MCF 10A (cell line): ENCODE measurements at regions not wholly inside any gene's neighbourhood (a gene's known extent, or its start where the extent isn't known, plus 50 kb on each side); places are given as distances from the start of the nearest gene placed in this dataset.
A peak's percentile ranks its signal among the peaks of the same experiment; 100 is the strongest.

Experiments used
- BruUV-seq: library from RNA; stranded (reverse); fragments of 400-500 nt; replicated peaks from 2 replicates; lab custom pipeline; 2021; lab: Mats Ljungman, UMichigan
- CTCF ChIA-PET: fragments of 300-600 bp; sonication (Branson Sonifier 250); formaldehyde crosslinking; extraction: SDS; loops from one replicate; lab custom pipeline; 2021; ENCODE audit warnings: antibody characterized with exemption, inconsistent platforms; lab: Yijun Ruan, JAX
- POLR2A ChIA-PET: fragments of 300-600, 350-650 bp; sonication (Branson Sonifier 250); formaldehyde crosslinking; extraction: SDS; loops from one replicate; lab custom pipeline; 2020; ENCODE audit warnings: antibody characterized with exemption, inconsistent platforms; lab: Yijun Ruan, JAX
- DNase-seq: peaks from one replicate; pipeline ENCODE4 v3.0.0-alpha.2; 2018; ENCODE audit not compliant: unreplicated experiment
- H3K27ac Mint-ChIP-seq: one replicate; pipeline ENCODE4 v1.8.0; 2022; ENCODE audit warnings: mild to moderate bottlenecking, low read depth, mixed read lengths; ENCODE audit not compliant: unreplicated experiment
- H3K27me3 Mint-ChIP-seq: one replicate; pipeline ENCODE4 v1.8.0; 2022; ENCODE audit warnings: mixed read lengths; ENCODE audit not compliant: insufficient read depth, unreplicated experiment
- H3K36me3 Mint-ChIP-seq: one replicate; pipeline ENCODE4 v1.8.0; 2022; ENCODE audit warnings: mild to moderate bottlenecking, moderate library complexity, mixed read lengths; ENCODE audit not compliant: insufficient read depth, unreplicated experiment
- H3K4me1 Mint-ChIP-seq: one replicate; pipeline ENCODE4 v1.8.0; 2022; ENCODE audit warnings: mixed read lengths; ENCODE audit not compliant: insufficient read depth, unreplicated experiment
- H3K4me3 Mint-ChIP-seq: one replicate; pipeline ENCODE4 v1.8.0; 2022; ENCODE audit warnings: mild to moderate bottlenecking, moderate library complexity, mixed read lengths; ENCODE audit not compliant: unreplicated experiment
- H3K9me3 Mint-ChIP-seq: one replicate; pipeline ENCODE4 v1.8.0; 2022; ENCODE audit warnings: mixed read lengths; ENCODE audit not compliant: unreplicated experiment
- intact Hi-C: fragments of 100-400 bp; cut with micrococcal nuclease; formaldehyde crosslinking; loops from 2 replicates; pipeline ENCODE4 v1.14.1; 2022
- TF ChIP-seq, protein P1 (sequence below): fragments of 200-600 bp; IDR thresholded peaks from one replicate; pipeline ENCODE4 v1.8.0; 2022; ENCODE audit warnings: antibody characterized with exemption, mild to moderate bottlenecking; ENCODE audit not compliant: unreplicated experiment

- H3K4me3 Mint-ChIP-seq: no peak overlapping the region
- H3K36me3 Mint-ChIP-seq: no peaks in the 10 kb centered on the region
- ChIA-PET CTCF (interaction anchor here (0.6 to 1.8 kb wide), 11 partner anchors 12 to 757 kb away, joined by 3 to 6 read pairs (median 3); no protein-coding TSS in a partner anchor), POLR2A (interaction anchor here (0.7 to 4.2 kb wide), 2 partner anchors 24 to 60 kb away, joined by 5 to 31 read pairs; partner anchors contain the start of gene PMAIP1)
- no peak for DNase-seq
- intact Hi-C loops: loop anchor here (5.0 kb wide), 1 partner anchor 577 kb away; no protein-coding TSS in a partner anchor
- no TSS peak for BruUV-seq
- no peak overlapping the region for H3K27ac Mint-ChIP-seq
- no peaks in the 10 kb centered on the region for H3K27me3 Mint-ChIP-seq
- peaks cover 11% of the 10 kb centered on the region for H3K4me1 Mint-ChIP-seq
- TF ChIP-seq, protein P1, sequence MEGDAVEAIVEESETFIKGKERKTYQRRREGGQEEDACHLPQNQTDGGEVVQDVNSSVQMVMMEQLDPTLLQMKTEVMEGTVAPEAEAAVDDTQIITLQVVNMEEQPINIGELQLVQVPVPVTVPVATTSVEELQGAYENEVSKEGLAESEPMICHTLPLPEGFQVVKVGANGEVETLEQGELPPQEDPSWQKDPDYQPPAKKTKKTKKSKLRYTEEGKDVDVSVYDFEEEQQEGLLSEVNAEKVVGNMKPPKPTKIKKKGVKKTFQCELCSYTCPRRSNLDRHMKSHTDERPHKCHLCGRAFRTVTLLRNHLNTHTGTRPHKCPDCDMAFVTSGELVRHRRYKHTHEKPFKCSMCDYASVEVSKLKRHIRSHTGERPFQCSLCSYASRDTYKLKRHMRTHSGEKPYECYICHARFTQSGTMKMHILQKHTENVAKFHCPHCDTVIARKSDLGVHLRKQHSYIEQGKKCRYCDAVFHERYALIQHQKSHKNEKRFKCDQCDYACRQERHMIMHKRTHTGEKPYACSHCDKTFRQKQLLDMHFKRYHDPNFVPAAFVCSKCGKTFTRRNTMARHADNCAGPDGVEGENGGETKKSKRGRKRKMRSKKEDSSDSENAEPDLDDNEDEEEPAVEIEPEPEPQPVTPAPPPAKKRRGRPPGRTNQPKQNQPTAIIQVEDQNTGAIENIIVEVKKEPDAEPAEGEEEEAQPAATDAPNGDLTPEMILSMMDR: peak; percentile 31
- no peaks in the 10 kb centered on the region for H3K9me3 Mint-ChIP-seq
Measured at GRCh38 chr18:59839931-59840685, 59.7 kb upstream of the PMAIP1 start.

DNA sequence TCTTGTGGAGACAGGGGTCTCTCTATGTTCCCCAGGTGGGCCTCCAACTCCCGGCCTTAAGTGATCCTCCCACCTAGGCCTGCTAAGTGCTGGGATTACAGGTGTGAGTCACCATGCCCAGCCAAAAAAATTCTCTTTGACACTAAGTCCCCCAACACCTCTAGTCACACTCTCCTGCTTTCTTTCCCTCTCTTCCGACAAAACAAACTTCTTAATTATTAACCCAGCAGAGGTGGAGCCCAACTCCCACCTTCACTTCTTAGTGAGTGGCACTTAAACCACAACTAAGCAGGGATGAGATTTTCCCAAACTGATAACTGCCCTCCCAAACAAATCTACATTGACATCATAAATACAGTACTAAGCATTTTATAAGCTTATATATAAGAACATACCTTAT lies 60.5 kb upstream of the PMAIP1 start:
- Mint-ChIP-seq H3K27me3 (no peaks in the 10 kb centered on the region), H3K4me1 (peaks cover 10% of the 10 kb centered on the region), H3K9me3 (no peaks in the 10 kb centered on the region), H3K4me3 (no peak overlapping the region), H3K36me3 (no peaks in the 10 kb centered on the region), H3K27ac (no peak overlapping the region)
- TF ChIP-seq, protein P1: no peak
- no TSS peak for BruUV-seq
- no peak for DNase-seq
- intact Hi-C loops: loop anchor here (5.0 kb wide), 1 partner anchor 578 kb away; no protein-coding TSS in a partner anchor
- CTCF ChIA-PET: interaction anchor here (0.6 to 1.8 kb wide), 18 partner anchors 8 to 756 kb away, joined by 3 to 6 read pairs (median 3); no protein-coding TSS in a partner anchor
- POLR2A ChIA-PET: interaction anchor here (0.5 to 4.2 kb wide), 4 partner anchors 25 to 114 kb away, joined by 3 to 31 read pairs (median 4); partner anchors contain the start of gene PMAIP1

- no TSS peak for BruUV-seq
- Mint-ChIP-seq H3K4me1 (peaks cover 1% of the 10 kb centered on the region), H3K4me3 (no peak overlapping the region), H3K36me3 (no peaks in the 10 kb centered on the region), H3K27ac (no peak overlapping the region), H3K9me3 (no peaks in the 10 kb centered on the region), H3K27me3 (no peaks in the 10 kb centered on the region)
- CTCF ChIA-PET: interaction anchor here (0.6 to 4.2 kb wide), 35 partner anchors 9 to 712 kb away, joined by 3 to 21 read pairs (median 4); partner anchors contain the start of gene PMAIP1
- POLR2A ChIA-PET: interaction anchor here (0.7 to 2.0 kb wide), 2 partner anchors 62 to 109 kb away, joined by 3 to 6 read pairs; partner anchors contain the start of gene PMAIP1
- peak; percentile 82 for DNase-seq
- TF ChIP-seq, protein P1: peak; percentile 83
- intact Hi-C loops: loop anchor here (1.0 to 5.0 kb wide), 4 partner anchors 62 to 712 kb away; partner anchors contain the start of gene PMAIP1
Measured at GRCh38 chr18:59837586-59837985, 62.2 kb upstream of the PMAIP1 start.
